ENCODE measurements at regions not wholly inside any gene's neighbourhood (a gene's known extent, or its start where the extent isn't known, plus 50 kb on each side); places are given as distances from the start of the nearest gene placed in this dataset.

GRCh38 chr1:9453779-9454418, 85.4 kb upstream of the SLC25A33 start:
- Histone ChIP-seq H3K36me3 (no peaks in the 10 kb centered on the region), H3K4me1 (peaks cover 0 to 8% (median 0%) of the 10 kb centered on the region in 4 donors), H3K27me3 (no peaks in the 10 kb centered on the region), H3K9me3 (no peaks in the 10 kb centered on the region), H3K27ac (no peak overlapping the region), H3K4me3 (no peak overlapping the region)
- 63 to 78% methylated on average over 7 to 13 of the region's 13 CpGs for WGBS, 2 donors (ENCODE audit: low coverage in 1 of 2)
- no peak for DNase-seq
- in situ Hi-C loops (cut with MboI; ENCODE audit: low pct_ligation_motif_present in 1 of 4, low pct_unique_long_range_greater_than_20kb in 1 of 4, low sequenced_read_pairs in 3 of 4), result loop anchor here (10.0 to 25.0 kb wide), 3 partner anchors 167 to 179 kb away; partner anchors contain the start of gene SPSB1 (in 1 of the 4)
- intact Hi-C loops (cut with DNase I; ENCODE audit: low total_unique reads), result loop anchor here (5.0 kb wide), 1 partner anchor 162 kb away; the partner anchor contains the start of gene SPSB1
- no peak for TF ChIP-seq POLR2AphosphoS5 (IDR thresholded peaks at IDR 0.05)
- no peak for TF ChIP-seq EP300 (IDR thresholded peaks at IDR 0.05; ENCODE audit: low read depth)

- Histone ChIP-seq H3K4me1 (peaks cover 0 to 3% (median 0%) of the 10 kb centered on the region in 4 donors), H3K27ac (no peak overlapping the region), H3K36me3 (no peaks in the 10 kb centered on the region), H3K4me3 (no peak overlapping the region), H3K9me3 (no peaks in the 10 kb centered on the region), H3K27me3 (no peaks in the 10 kb centered on the region)
- in situ Hi-C loops (cut with MboI; ENCODE audit: low pct_ligation_motif_present in 1 of 4, low pct_unique_long_range_greater_than_20kb in 1 of 4, low sequenced_read_pairs in 3 of 4) (loop anchor here (10.0 to 25.0 kb wide), 3 partner anchors 167 to 180 kb away; partner anchors contain the start of gene SPSB1 (in 1 of the 4)), intact Hi-C loops (cut with DNase I; ENCODE audit: low total_unique reads) (loop anchor here (5.0 kb wide), 1 partner anchor 162 kb away; the partner anchor contains the start of gene SPSB1)
- DNase-seq, result no peak
- TF ChIP-seq CTCF (IDR thresholded peaks at IDR 0.05) (no peak), POLR2A (IDR thresholded peaks at IDR 0.05) (no peak), POLR2AphosphoS5 (IDR thresholded peaks at IDR 0.05) (no peak), EP300 (IDR thresholded peaks at IDR 0.05; ENCODE audit: low read depth) (no peak)
- WGBS, 2 donors (ENCODE audit: low coverage in 1 of 2), result 85 to 86% methylated on average over 6 to 13 of the region's 13 CpGs
Measured at GRCh38 chr1:9454494-9455066, 84.7 kb upstream of the SLC25A33 start.

GRCh38 chr1:9455487-9456234, 83.6 kb upstream of the SLC25A33 start:
- DNase-seq, result peak; percentile 72
- Histone ChIP-seq H3K4me1 (peaks cover 0 to 3% (median 2%) of the 10 kb centered on the region in 4 donors), H3K4me3 (no peak overlapping the region), H3K9me3 (no peaks in the 10 kb centered on the region), H3K27me3 (no peaks in the 10 kb centered on the region), H3K27ac (no peak overlapping the region), H3K36me3 (no peaks in the 10 kb centered on the region)
- TF ChIP-seq POLR2A (IDR thresholded peaks at IDR 0.05) (no peak), CTCF (IDR thresholded peaks at IDR 0.05) (peak; percentile 75 to 90 (median 84))
- in situ Hi-C loops (cut with MboI; ENCODE audit: low pct_ligation_motif_present in 1 of 4, low pct_unique_long_range_greater_than_20kb in 1 of 4, low sequenced_read_pairs in 3 of 4), result loop anchor here (10.0 to 25.0 kb wide), 3 partner anchors 168 to 181 kb away; partner anchors contain the start of gene SPSB1 (in 1 of the 4)
- intact Hi-C loops (cut with DNase I; ENCODE audit: low total_unique reads), result no loop called here
- 43 to 49% methylated on average over 13 to 22 of the region's 22 CpGs for WGBS, 2 donors (ENCODE audit: low coverage in 1 of 2)

GRCh38 chr1:9456833-9457232, 82.4 kb upstream of the SLC25A33 start:
- no peaks in the 10 kb centered on the region for H3K36me3 ChIP-seq
- whole genome bisulfite sequencing, 2 donors (ENCODE audit: low coverage in 1 of 2), result 85 to 93% methylated on average over 2 to 4 of the region's 4 CpGs
- peaks cover 0 to 3% (median 2%) of the 10 kb centered on the region in 4 donors for H3K4me1 ChIP-seq
- in situ Hi-C loops (cut with MboI; ENCODE audit: low pct_ligation_motif_present in 1 of 4, low pct_unique_long_range_greater_than_20kb in 1 of 4, low sequenced_read_pairs in 3 of 4), result loop anchor here (10.0 to 25.0 kb wide), 3 partner anchors 170 to 182 kb away; partner anchors contain the start of gene SPSB1 (in 1 of the 4)
- H3K9me3 ChIP-seq, result no peaks in the 10 kb centered on the region
- no peaks in the 10 kb centered on the region for H3K27me3 ChIP-seq
- H3K4me3 ChIP-seq, result no peak overlapping the region
- no peak overlapping the region for H3K27ac ChIP-seq
- no peak for TF ChIP-seq EP300 (IDR thresholded peaks at IDR 0.05; ENCODE audit: low read depth)
- TF ChIP-seq POLR2A (IDR thresholded peaks at IDR 0.05), result no peak
- no peak for TF ChIP-seq POLR2AphosphoS5 (IDR thresholded peaks at IDR 0.05)
- no peak for DNase-seq
- intact Hi-C loops (cut with DNase I; ENCODE audit: low total_unique reads), result no loop called here
